ENCODE measurements at regions not wholly inside any gene's neighbourhood (a gene's known extent, or its start where the extent isn't known, plus 50 kb on each side); places are given as distances from the start of the nearest gene placed in this dataset.

- TF ChIP-seq CEBPB (IDR thresholded peaks at IDR 0.05) (no peak), NFIC (IDR thresholded peaks at IDR 0.05) (no peak), CREB1 (IDR thresholded peaks at IDR 0.05; ENCODE audit: low read depth) (no peak), MAX (IDR thresholded peaks at IDR 0.05) (no peak)
These were observed 85.7 kb upstream of the ARRDC3 start for GRCh38 chr5:91468651-91469422.

- TF ChIP-seq USF1 (IDR thresholded peaks at IDR 0.05) = no peak
- no peak for TF ChIP-seq YY1 (IDR thresholded peaks at IDR 0.05; ENCODE audit: low read depth)
- TF ChIP-seq TAF1 (IDR thresholded peaks at IDR 0.05; ENCODE audit: low read depth) = no peak
- TF ChIP-seq ZBTB7A (IDR thresholded peaks at IDR 0.05; ENCODE audit: low read depth) = no peak
- no peak for TF ChIP-seq REST (IDR thresholded peaks at IDR 0.05; ENCODE audit: low read depth)
- no peak for TF ChIP-seq RAD21 (IDR thresholded peaks at IDR 0.05; ENCODE audit: low read depth)
- TF ChIP-seq TEAD4 (IDR thresholded peaks at IDR 0.05) = no peak
- TF ChIP-seq EP300 (IDR thresholded peaks at IDR 0.05; ENCODE audit: borderline replicate concordance) = no peak
- no peak for TF ChIP-seq MAX (IDR thresholded peaks at IDR 0.05)
- TF ChIP-seq CEBPB (IDR thresholded peaks at IDR 0.05) = no peak
- no peak for TF ChIP-seq NFIC (IDR thresholded peaks at IDR 0.05)
- TF ChIP-seq TCF12 (IDR thresholded peaks at IDR 0.05; ENCODE audit: low read depth) = no peak
- TF ChIP-seq FOXM1 (IDR thresholded peaks at IDR 0.05; ENCODE audit: borderline replicate concordance, low read depth) = no peak
- TF ChIP-seq EGR1 (IDR thresholded peaks at IDR 0.05) = no peak
- no peak for TF ChIP-seq CREB1 (IDR thresholded peaks at IDR 0.05; ENCODE audit: low read depth)
These were observed 81.9 kb upstream of the ARRDC3 start for GRCh38 chr5:91464886-91465646.

- TF ChIP-seq CEBPB (IDR thresholded peaks at IDR 0.05) (no peak), EGR1 (IDR thresholded peaks at IDR 0.05) (no peak), MAX (IDR thresholded peaks at IDR 0.05) (no peak), ZBTB7A (IDR thresholded peaks at IDR 0.05; ENCODE audit: low read depth) (no peak), FOXM1 (IDR thresholded peaks at IDR 0.05; ENCODE audit: borderline replicate concordance, low read depth) (no peak), USF1 (IDR thresholded peaks at IDR 0.05) (no peak), RAD21 (IDR thresholded peaks at IDR 0.05; ENCODE audit: low read depth) (no peak), EP300 (IDR thresholded peaks at IDR 0.05; ENCODE audit: borderline replicate concordance) (no peak), TAF1 (IDR thresholded peaks at IDR 0.05; ENCODE audit: low read depth) (no peak), REST (IDR thresholded peaks at IDR 0.05; ENCODE audit: low read depth) (no peak), TEAD4 (IDR thresholded peaks at IDR 0.05) (no peak), CREB1 (IDR thresholded peaks at IDR 0.05; ENCODE audit: low read depth) (no peak)
These were observed 74.6 kb upstream of the ARRDC3 start for GRCh38 chr5:91457681-91458058.

GRCh38 chr5:91456928-91457680, 74.0 kb upstream of the ARRDC3 start:
- TF ChIP-seq CREB1 (IDR thresholded peaks at IDR 0.05; ENCODE audit: low read depth) (no peak), MAX (IDR thresholded peaks at IDR 0.05) (no peak), RAD21 (IDR thresholded peaks at IDR 0.05; ENCODE audit: low read depth) (no peak), FOXM1 (IDR thresholded peaks at IDR 0.05; ENCODE audit: borderline replicate concordance, low read depth) (no peak), USF1 (IDR thresholded peaks at IDR 0.05) (no peak), TEAD4 (IDR thresholded peaks at IDR 0.05) (no peak), EP300 (IDR thresholded peaks at IDR 0.05; ENCODE audit: borderline replicate concordance) (no peak), TAF1 (IDR thresholded peaks at IDR 0.05; ENCODE audit: low read depth) (no peak), YY1 (IDR thresholded peaks at IDR 0.05; ENCODE audit: low read depth) (no peak), NFIC (IDR thresholded peaks at IDR 0.05) (no peak), EGR1 (IDR thresholded peaks at IDR 0.05) (no peak), ZBTB7A (IDR thresholded peaks at IDR 0.05; ENCODE audit: low read depth) (no peak), REST (IDR thresholded peaks at IDR 0.05; ENCODE audit: low read depth) (no peak), TCF12 (IDR thresholded peaks at IDR 0.05; ENCODE audit: low read depth) (no peak), CEBPB (IDR thresholded peaks at IDR 0.05) (no peak)
